Panc1 (cell line): ENCODE measurements at regions not wholly inside any gene's neighbourhood (a gene's known extent, or its start where the extent isn't known, plus 50 kb on each side); places are given as distances from the start of the nearest gene placed in this dataset.
A peak's percentile ranks its signal among the peaks of the same experiment; 100 is the strongest.

Experiments used
- ATAC-seq: fragments of 200-7000 bp; cut with Tn5 transposase; 2 replicates; pipeline ENCODE4 v1.9.1; 2020; ENCODE audit warnings: mild to moderate bottlenecking, moderate library complexity
- BruUV-seq: library from RNA; stranded (reverse); fragments of 400-500 nt; replicated peaks from 2 replicates; lab custom pipeline; 2021; lab: Mats Ljungman, UMichigan
- CTCF ChIA-PET: fragments of 300-600 bp; sonication (Branson Sonifier 250); formaldehyde crosslinking; loops from one replicate; lab custom pipeline; 2022; ENCODE audit warnings: antibody characterized with exemption; lab: Charles Lee
- POLR2A ChIA-PET: fragments of 300-600 bp; sonication (Branson Sonifier 250); formaldehyde crosslinking; loops from one replicate; lab custom pipeline; 2022; ENCODE audit warnings: antibody characterized with exemption; lab: Charles Lee
- DNase-seq: peaks from one replicate; pipeline ENCODE4 v3.0.0-alpha.2; 2010; ENCODE audit warnings: low read depth, low spot score
- H3K27ac ChIP-seq: 2 replicates; pipeline ENCODE4 v1.5.1; 2011; ENCODE audit warnings: mild to moderate bottlenecking, low read length, inconsistent platforms
- H3K27me3 ChIP-seq: fragments of 200-500 bp; sonication (Bioruptor generic); 2 replicates; pipeline ENCODE4 v1.6.0; 2014; ENCODE audit warnings: low read length, inconsistent platforms; ENCODE audit not compliant: control insufficient read depth, insufficient read depth
- H3K36me3 ChIP-seq: fragments of 200-500 bp; sonication (Bioruptor generic); 2 replicates; pipeline ENCODE4 v1.5.1; 2014; ENCODE audit warnings: inconsistent platforms, mild to moderate bottlenecking, low read length, moderate library complexity; ENCODE audit not compliant: control insufficient read depth, insufficient read depth
- H3K4me1 ChIP-seq: 2 replicates; pipeline ENCODE4 v1.5.1; 2011; ENCODE audit warnings: inconsistent platforms, mild to moderate bottlenecking, low read length, moderate library complexity; ENCODE audit not compliant: control insufficient read depth, insufficient read depth
- H3K4me3 ChIP-seq, 2 experiments: 2 replicates each; pipeline ENCODE4 v1.5.1; 2011 to 2012; ENCODE audit warnings: low read depth in 2 of 2, low read length in 2 of 2, mild to moderate bottlenecking in 2 of 2, inconsistent platforms in 1 of 2, moderate library complexity in 1 of 2
- H3K9me3 ChIP-seq: fragments of 200-500 bp; sonication (Bioruptor generic); 2 replicates; pipeline ENCODE4 v1.5.1; 2014; ENCODE audit warnings: low read depth, mild to moderate bottlenecking, inconsistent platforms, low read length, moderate library complexity; ENCODE audit not compliant: control insufficient read depth, insufficient read depth
- POLR2AphosphoS5 ChIP-seq: IDR thresholded peaks from 2 replicates; pipeline ENCODE4 v1.6.1; 2012; ENCODE audit warnings: mild to moderate bottlenecking, low read depth, low read length, moderate library complexity
- SIN3A ChIP-seq: IDR thresholded peaks from 2 replicates; pipeline ENCODE4 v1.6.1; 2012; ENCODE audit warnings: low read depth, mild to moderate bottlenecking, low read length, moderate library complexity, borderline replicate concordance; ENCODE audit not compliant: insufficient read depth
- TCF7L2 ChIP-seq: IDR thresholded peaks from 2 replicates; pipeline ENCODE4 v1.6.1; 2011; ENCODE audit warnings: mild to moderate bottlenecking, low read depth, low read length, inconsistent platforms
- in situ Hi-C: cut with HindIII; loops from 2 replicates; pipeline ENCODE4 v1.10.0; 2016; ENCODE audit warnings: low sequenced_read_pairs, low pct_unique_long_range_greater_than_20kb
- intact Hi-C: fragments of 100-400 bp; cut with micrococcal nuclease; formaldehyde crosslinking; loops from one replicate; pipeline ENCODE4 v1.10.0; 2022; ENCODE audit not compliant: unreplicated experiment
- TF ChIP-seq, protein P1 (sequence below): fragments of 450-650 bp; IDR thresholded peaks from 2 replicates; pipeline ENCODE4 v1.5.1; 2017; ENCODE audit warnings: mild to moderate bottlenecking
- TF ChIP-seq, protein P2 (sequence below), 2 experiments: IDR thresholded peaks; 2 replicates each; pipeline ENCODE4 v1.6.1; 2011 to 2012; ENCODE audit warnings: low read depth in 2 of 2, control low read depth in 1 of 2, low read length in 1 of 2, mild to moderate bottlenecking in 1 of 2, moderate library complexity in 1 of 2; ENCODE audit not compliant: insufficient read depth in 1 of 2

DNA sequence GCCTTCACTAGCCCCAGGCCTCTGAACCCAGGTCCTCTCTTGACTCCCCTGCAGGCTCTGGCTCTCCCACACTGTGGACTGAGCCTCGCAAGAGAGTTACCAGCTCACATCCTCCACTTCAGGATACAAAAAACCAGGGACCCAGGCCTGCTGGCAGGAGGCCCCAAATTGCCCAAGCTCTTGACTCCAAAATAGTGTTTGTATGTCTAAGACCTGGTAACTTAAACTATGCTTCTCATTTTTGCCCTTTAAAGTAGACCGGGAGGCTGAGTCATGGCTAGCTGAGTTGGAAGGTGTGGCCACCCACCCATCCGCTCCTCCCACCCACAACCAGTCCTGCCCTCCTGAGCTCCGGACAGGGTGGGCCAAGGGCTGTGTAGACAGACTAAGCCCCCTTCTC lies 250.0 kb downstream of the SOX9 start:
- Histone ChIP-seq H3K4me3 (no peak overlapping the region), H3K27ac (0 out of 2 replicates have a peak overlapping the region, but pooled peaks have one; percentile 15), H3K9me3 (no peaks in the 10 kb centered on the region), H3K4me1 (no peaks in the 10 kb centered on the region; the same call in 1 of the 2 replicates), H3K36me3 (no peaks in the 10 kb centered on the region), H3K27me3 (no peaks in the 10 kb centered on the region)
- BruUV-seq = no TSS peak
- ChIA-PET POLR2A (no interaction called here), CTCF (no interaction called here)
- in situ Hi-C loops = no loop called here
- DNase-seq (no peak), ATAC-seq (0 out of 2 replicates have a peak, but pooled peaks have one; percentile 18)
- TF ChIP-seq, protein P1, sequence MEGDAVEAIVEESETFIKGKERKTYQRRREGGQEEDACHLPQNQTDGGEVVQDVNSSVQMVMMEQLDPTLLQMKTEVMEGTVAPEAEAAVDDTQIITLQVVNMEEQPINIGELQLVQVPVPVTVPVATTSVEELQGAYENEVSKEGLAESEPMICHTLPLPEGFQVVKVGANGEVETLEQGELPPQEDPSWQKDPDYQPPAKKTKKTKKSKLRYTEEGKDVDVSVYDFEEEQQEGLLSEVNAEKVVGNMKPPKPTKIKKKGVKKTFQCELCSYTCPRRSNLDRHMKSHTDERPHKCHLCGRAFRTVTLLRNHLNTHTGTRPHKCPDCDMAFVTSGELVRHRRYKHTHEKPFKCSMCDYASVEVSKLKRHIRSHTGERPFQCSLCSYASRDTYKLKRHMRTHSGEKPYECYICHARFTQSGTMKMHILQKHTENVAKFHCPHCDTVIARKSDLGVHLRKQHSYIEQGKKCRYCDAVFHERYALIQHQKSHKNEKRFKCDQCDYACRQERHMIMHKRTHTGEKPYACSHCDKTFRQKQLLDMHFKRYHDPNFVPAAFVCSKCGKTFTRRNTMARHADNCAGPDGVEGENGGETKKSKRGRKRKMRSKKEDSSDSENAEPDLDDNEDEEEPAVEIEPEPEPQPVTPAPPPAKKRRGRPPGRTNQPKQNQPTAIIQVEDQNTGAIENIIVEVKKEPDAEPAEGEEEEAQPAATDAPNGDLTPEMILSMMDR = no peak
- no peak for TF ChIP-seq SIN3A
- TF ChIP-seq POLR2AphosphoS5 = no peak
- TF ChIP-seq TCF7L2 = no peak
- TF ChIP-seq, protein P2, sequence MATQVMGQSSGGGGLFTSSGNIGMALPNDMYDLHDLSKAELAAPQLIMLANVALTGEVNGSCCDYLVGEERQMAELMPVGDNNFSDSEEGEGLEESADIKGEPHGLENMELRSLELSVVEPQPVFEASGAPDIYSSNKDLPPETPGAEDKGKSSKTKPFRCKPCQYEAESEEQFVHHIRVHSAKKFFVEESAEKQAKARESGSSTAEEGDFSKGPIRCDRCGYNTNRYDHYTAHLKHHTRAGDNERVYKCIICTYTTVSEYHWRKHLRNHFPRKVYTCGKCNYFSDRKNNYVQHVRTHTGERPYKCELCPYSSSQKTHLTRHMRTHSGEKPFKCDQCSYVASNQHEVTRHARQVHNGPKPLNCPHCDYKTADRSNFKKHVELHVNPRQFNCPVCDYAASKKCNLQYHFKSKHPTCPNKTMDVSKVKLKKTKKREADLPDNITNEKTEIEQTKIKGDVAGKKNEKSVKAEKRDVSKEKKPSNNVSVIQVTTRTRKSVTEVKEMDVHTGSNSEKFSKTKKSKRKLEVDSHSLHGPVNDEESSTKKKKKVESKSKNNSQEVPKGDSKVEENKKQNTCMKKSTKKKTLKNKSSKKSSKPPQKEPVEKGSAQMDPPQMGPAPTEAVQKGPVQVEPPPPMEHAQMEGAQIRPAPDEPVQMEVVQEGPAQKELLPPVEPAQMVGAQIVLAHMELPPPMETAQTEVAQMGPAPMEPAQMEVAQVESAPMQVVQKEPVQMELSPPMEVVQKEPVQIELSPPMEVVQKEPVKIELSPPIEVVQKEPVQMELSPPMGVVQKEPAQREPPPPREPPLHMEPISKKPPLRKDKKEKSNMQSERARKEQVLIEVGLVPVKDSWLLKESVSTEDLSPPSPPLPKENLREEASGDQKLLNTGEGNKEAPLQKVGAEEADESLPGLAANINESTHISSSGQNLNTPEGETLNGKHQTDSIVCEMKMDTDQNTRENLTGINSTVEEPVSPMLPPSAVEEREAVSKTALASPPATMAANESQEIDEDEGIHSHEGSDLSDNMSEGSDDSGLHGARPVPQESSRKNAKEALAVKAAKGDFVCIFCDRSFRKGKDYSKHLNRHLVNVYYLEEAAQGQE (IDR thresholded peaks at IDR 0.05; ENCODE audit: insufficient read depth in 1 of 2, low read depth in 2 of 2, low read length in 1 of 2) = no peak
- intact Hi-C loops = no loop called here

DNA sequence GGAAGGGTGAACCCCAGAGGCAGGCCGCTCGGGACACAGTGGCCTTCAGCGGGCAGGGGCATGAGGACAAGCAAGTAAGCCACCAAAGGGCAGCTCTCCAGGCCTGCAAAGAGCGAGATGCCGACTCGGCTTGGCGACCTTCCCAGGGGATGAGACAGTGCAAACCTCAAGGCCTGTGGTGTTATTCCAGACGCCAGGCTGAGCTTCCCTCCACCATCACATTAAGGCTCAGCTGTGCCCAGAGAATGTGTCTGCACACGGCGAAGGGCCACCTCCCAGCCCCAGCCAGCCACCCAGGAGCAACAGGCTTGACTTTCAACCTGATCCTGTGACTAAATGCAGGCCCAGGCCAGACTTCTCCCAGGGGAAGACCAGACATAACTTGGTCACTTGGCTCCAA lies 251.4 kb downstream of the SOX9 start:
- Histone ChIP-seq H3K36me3 (no peaks in the 10 kb centered on the region), H3K4me3 (no peak overlapping the region), H3K9me3 (no peaks in the 10 kb centered on the region), H3K4me1 (no peaks in the 10 kb centered on the region; the same call in 1 of the 2 replicates), H3K27me3 (no peaks in the 10 kb centered on the region), H3K27ac (no peak overlapping the region)
- in situ Hi-C loops (no loop called here), intact Hi-C loops (no loop called here)
- DNase-seq (no peak), ATAC-seq (peak; percentile 56; the same call in 1 of the 2 replicates)
- CTCF ChIA-PET = no interaction called here
- POLR2A ChIA-PET = no interaction called here
- BruUV-seq = no TSS peak
- TF ChIP-seq, protein P2 (IDR thresholded peaks at IDR 0.05; ENCODE audit: insufficient read depth in 1 of 2, low read depth in 2 of 2, low read length in 1 of 2) = no peak
- TF ChIP-seq TCF7L2 (no peak), POLR2AphosphoS5 (no peak), SIN3A (no peak)
- TF ChIP-seq, protein P1 = no peak
